Activated naive CD4-positive, alpha-beta T cell treated with anti-CD3 and anti-CD28 coated beads for 36 hours (primary cell): ENCODE measurements at regions not wholly inside any gene's neighbourhood (a gene's known extent, or its start where the extent isn't known, plus 50 kb on each side); places are given as distances from the start of the nearest gene placed in this dataset.

Experiments used
- CTCF ChIA-PET: fragments of 350-600 bp; sonication (Branson Sonifier 250); formaldehyde crosslinking; loops from one replicate; lab custom pipeline; 2021; ENCODE audit warnings: antibody characterized with exemption; lab: Charles Lee
- DNase-seq: peaks from one replicate; pipeline ENCODE4 v3.0.0-alpha.2; 2020
- H3K27ac Mint-ChIP-seq: one replicate; pipeline ENCODE4 v1.8.0; 2021; ENCODE audit warnings: mild to moderate bottlenecking, mixed read lengths
- H3K27me3 Mint-ChIP-seq: one replicate; pipeline ENCODE4 v1.8.0; 2021; ENCODE audit warnings: low read depth, mixed read lengths
- H3K36me3 Mint-ChIP-seq: one replicate; pipeline ENCODE4 v1.8.0; 2021; ENCODE audit warnings: low read depth, mixed read lengths
- H3K4me1 Mint-ChIP-seq: one replicate; pipeline ENCODE4 v1.8.0; 2021; ENCODE audit warnings: low read depth, mixed read lengths
- H3K4me3 Mint-ChIP-seq: one replicate; pipeline ENCODE4 v1.8.0; 2021; ENCODE audit warnings: mild to moderate bottlenecking, moderate library complexity, mixed read lengths
- H3K9me3 Mint-ChIP-seq: one replicate; pipeline ENCODE4 v1.8.0; 2021; ENCODE audit warnings: mixed read lengths
- intact Hi-C: fragments of 100-400 bp; cut with micrococcal nuclease; formaldehyde crosslinking; loops from one replicate; pipeline ENCODE4 v1.15.1; 2023

DNA sequence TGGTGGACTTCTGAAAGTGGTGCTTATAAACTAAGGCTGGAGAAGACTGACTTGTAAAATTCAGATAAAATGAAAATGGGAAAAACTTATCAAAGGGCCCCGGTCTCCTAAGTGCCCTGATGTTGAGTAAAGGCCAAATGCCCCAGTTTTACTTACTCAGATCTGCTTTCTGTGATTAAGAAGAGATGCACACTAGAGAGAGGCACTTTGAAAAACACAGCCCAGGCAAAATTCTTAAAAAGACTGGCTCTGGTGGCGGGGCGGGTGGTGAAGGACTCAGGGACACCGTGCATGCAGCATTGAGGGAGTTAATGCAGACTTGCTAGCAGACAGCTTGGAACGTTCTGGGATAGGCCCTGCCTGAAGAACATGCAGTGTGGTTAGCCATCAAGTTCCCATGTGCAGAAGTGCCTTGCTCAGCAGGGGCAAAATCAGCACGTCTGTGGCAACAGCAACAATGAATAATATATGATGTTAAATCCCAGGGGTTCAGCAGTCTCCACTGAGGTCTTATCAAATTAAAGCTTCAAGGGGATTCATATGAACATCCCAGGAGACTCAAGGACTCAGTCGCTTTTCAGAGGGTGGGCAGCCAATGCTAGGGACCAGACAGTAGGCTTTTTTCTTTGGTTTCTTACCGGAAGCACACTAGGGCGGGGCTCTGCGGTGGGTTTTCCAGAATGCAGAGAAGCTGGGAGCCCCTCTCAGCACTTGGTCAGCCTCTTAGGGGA, 105.0 kb downstream of the DAD1 start:
- CTCF ChIA-PET = no interaction called here
- H3K36me3 Mint-ChIP-seq = peaks cover 61% of the 10 kb centered on the region
- intact Hi-C loops = no loop called here
- H3K27ac Mint-ChIP-seq = peak overlapping the region; percentile 98
- peak overlapping the region; percentile 87 for H3K4me3 Mint-ChIP-seq
- H3K27me3 Mint-ChIP-seq = no peaks in the 10 kb centered on the region
- DNase-seq = peak; percentile 36
- H3K9me3 Mint-ChIP-seq = no peaks in the 10 kb centered on the region
- no peaks in the 10 kb centered on the region for H3K4me1 Mint-ChIP-seq

- intact Hi-C loops = no loop called here
- Mint-ChIP-seq H3K27ac (peak overlapping the region; percentile 98), H3K36me3 (peaks cover 54% of the 10 kb centered on the region), H3K4me1 (no peaks in the 10 kb centered on the region), H3K27me3 (no peaks in the 10 kb centered on the region), H3K4me3 (peak overlapping the region; percentile 87), H3K9me3 (no peaks in the 10 kb centered on the region)
- no peak for DNase-seq
- CTCF ChIA-PET = no interaction called here
Observed at GRCh38 chr14:22482782-22483553, 106.1 kb downstream of the DAD1 start.

DNA sequence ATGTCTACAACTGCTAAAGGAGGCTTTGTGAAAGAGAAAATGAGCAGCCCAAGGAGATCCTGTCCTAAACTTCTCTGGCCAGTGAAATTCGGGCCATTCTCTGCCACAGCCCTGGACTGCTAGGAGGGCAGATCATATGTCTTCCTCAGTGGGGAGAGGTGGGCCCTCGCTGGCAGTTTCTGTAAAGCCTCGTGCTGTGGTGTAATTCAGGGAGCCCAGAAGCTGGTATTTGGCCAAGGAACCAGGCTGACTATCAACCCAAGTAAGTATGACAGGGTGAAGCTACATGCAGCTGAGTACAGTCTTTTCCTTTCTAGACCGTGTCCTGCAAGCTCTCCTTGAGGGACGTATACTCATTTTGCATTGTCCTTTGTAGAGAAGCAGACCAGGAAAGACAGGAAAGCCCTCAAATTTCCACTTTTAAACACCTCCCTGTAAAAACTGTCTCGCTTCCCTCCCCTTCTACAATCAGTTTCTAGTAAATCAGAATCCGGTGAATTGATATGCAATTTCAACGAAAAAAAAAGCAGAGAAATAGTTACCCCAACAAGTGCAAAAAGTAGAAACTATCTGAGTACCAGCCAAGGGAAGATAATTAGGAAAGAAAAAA, 106.8 kb downstream of the DAD1 start:
- Mint-ChIP-seq H3K9me3 (no peaks in the 10 kb centered on the region), H3K4me3 (peak overlapping the region; percentile 70), H3K36me3 (peaks cover 48% of the 10 kb centered on the region), H3K27ac (peak overlapping the region; percentile 92), H3K4me1 (no peaks in the 10 kb centered on the region), H3K27me3 (no peaks in the 10 kb centered on the region)
- DNase-seq = no peak
- intact Hi-C loops = no loop called here
- CTCF ChIA-PET = no interaction called here

DNA sequence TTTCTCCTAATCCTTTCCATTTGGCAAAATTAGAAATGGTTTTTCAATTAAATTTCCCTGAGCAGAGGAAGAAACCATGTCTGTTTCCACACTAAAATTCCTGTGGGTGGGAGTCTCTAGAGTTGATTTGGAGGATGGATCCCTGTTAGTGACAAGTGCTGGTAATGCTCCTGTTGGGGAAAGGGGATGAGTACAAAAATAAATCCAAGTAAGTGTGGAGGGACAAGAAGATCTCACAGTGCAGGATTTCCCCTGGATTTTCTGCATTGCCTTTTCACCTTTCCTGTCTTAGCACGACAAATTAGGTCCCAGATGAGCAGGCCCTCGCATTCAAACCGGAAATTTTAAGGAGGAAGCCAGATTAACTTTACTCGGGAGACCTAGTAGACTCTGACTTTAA, 107.5 kb downstream of the DAD1 start:
- Mint-ChIP-seq H3K4me3 (peak overlapping the region; percentile 70), H3K9me3 (no peaks in the 10 kb centered on the region), H3K27me3 (no peaks in the 10 kb centered on the region), H3K4me1 (no peaks in the 10 kb centered on the region), H3K36me3 (peaks cover 41% of the 10 kb centered on the region), H3K27ac (peak overlapping the region; percentile 92)
- DNase-seq = no peak
- CTCF ChIA-PET = no interaction called here
- intact Hi-C loops = no loop called here

DNA sequence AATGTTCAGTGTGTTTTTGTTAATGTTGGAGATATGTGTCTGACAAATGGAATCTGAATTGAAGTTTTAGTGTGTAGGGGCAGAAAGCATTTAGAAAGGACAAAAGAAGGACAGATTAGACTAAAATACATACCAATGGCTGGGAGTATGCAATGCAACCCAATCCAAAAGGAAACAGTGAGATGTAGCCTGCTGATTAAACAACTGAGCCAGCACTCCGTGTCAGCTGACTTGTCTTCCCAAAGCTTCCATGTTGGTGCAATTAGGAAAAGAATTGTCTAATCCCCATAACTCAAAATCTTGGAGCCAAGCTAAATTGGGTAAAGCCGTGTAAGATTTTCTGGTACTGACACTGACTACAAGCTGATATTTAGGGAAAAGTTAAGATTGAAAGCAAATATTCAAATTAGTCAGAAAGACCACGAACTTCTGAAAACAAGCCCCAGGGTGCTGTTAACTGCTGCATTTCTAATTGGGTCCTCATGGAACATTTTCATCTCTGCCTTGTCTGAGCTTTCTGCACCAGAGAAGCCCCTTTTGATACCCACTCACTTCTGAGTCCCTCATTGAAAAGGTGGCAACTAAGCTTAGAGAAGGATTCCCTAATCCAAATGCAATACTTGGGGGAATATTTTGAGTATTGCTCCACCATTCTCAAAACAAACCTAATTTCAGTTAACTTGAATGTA, 109.1 kb downstream of the DAD1 start:
- Mint-ChIP-seq H3K36me3 (peaks cover 33% of the 10 kb centered on the region), H3K27me3 (no peaks in the 10 kb centered on the region), H3K27ac (peak overlapping the region; percentile 92), H3K4me3 (peak overlapping the region; percentile 62), H3K9me3 (no peaks in the 10 kb centered on the region), H3K4me1 (no peaks in the 10 kb centered on the region)
- DNase-seq = no peak
- CTCF ChIA-PET = interaction anchor here (0.6 kb wide), 1 partner anchor 504 kb away, joined by 3 read pairs; no protein-coding TSS in a partner anchor
- intact Hi-C loops = no loop called here

DNA sequence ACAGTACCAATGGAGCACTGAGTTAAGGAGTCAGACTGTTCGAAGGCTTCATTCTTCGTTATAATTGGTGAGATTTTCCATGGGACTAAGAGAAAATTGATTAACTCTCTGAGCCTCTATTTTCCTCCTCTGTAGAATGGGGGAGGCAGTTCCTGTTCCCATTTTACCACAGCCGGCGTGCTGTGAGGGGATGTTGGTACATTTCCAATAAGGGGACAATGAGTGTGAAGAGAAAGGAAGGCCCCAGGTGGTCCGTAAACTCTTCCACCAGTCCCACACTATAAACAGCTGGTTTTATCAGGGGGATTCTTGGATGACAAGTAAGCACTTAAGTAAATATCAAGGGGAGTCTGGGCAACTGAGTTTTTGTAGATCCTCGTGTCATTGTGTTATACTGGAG, 109.9 kb downstream of the DAD1 start:
- H3K27me3 Mint-ChIP-seq = no peaks in the 10 kb centered on the region
- peaks cover 29% of the 10 kb centered on the region for H3K36me3 Mint-ChIP-seq
- CTCF ChIA-PET = interaction anchor here (0.6 kb wide), 1 partner anchor 503 kb away, joined by 3 read pairs; no protein-coding TSS in a partner anchor
- no peaks in the 10 kb centered on the region for H3K9me3 Mint-ChIP-seq
- H3K27ac Mint-ChIP-seq = peak overlapping the region; percentile 92
- no peak for DNase-seq
- intact Hi-C loops = no loop called here
- peak overlapping the region; percentile 62 for H3K4me3 Mint-ChIP-seq
- H3K4me1 Mint-ChIP-seq = no peaks in the 10 kb centered on the region

- CTCF ChIA-PET = no interaction called here
- H3K4me1 Mint-ChIP-seq = no peaks in the 10 kb centered on the region
- H3K9me3 Mint-ChIP-seq = no peaks in the 10 kb centered on the region
- no peaks in the 10 kb centered on the region for H3K27me3 Mint-ChIP-seq
- intact Hi-C loops = no loop called here
- no peak for DNase-seq
- H3K4me3 Mint-ChIP-seq = peak overlapping the region; percentile 62
- peak overlapping the region; percentile 92 for H3K27ac Mint-ChIP-seq
- H3K36me3 Mint-ChIP-seq = peaks cover 24% of the 10 kb centered on the region
Observed at GRCh38 chr14:22478670-22479069, 110.4 kb downstream of the DAD1 start.

GRCh38 chr14:22478247-22478646, 110.8 kb downstream of the DAD1 start:
- H3K4me1 Mint-ChIP-seq = no peaks in the 10 kb centered on the region
- no peaks in the 10 kb centered on the region for H3K9me3 Mint-ChIP-seq
- no peaks in the 10 kb centered on the region for H3K27me3 Mint-ChIP-seq
- intact Hi-C loops = no loop called here
- no peak overlapping the region for H3K27ac Mint-ChIP-seq
- CTCF ChIA-PET = no interaction called here
- no peak overlapping the region for H3K4me3 Mint-ChIP-seq
- peaks cover 20% of the 10 kb centered on the region for H3K36me3 Mint-ChIP-seq
- no peak for DNase-seq

GRCh38 chr14:22477569-22478194, 111.3 kb downstream of the DAD1 start:
- Mint-ChIP-seq H3K4me3 (peak overlapping the region; percentile 27), H3K27me3 (no peaks in the 10 kb centered on the region), H3K27ac (peak overlapping the region; percentile 74), H3K4me1 (no peaks in the 10 kb centered on the region), H3K36me3 (peaks cover 20% of the 10 kb centered on the region), H3K9me3 (no peaks in the 10 kb centered on the region)
- CTCF ChIA-PET = no interaction called here
- no peak for DNase-seq
- intact Hi-C loops = no loop called here

DNA sequence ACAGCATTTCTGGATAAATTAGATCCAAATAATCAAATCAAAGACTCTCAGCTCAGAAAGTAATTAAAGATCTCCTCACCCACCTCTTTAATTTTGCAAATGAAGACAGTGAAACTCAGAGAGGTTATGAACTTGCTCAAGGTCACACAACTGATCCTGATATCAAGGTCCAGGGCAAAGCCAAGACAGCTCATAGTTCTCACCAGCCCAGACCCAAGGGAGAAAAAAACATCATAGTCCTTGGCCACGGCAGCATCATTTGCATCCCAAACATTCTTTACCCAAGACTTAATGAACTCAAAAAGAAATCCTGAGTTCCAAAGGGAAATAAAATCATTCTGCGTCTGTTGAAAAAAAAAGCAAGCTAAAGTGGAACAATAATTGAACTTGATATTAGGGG, 112.1 kb downstream of the DAD1 start:
- Mint-ChIP-seq H3K27me3 (no peaks in the 10 kb centered on the region), H3K27ac (peak overlapping the region; percentile 74), H3K4me3 (peak overlapping the region; percentile 27), H3K4me1 (no peaks in the 10 kb centered on the region), H3K36me3 (peaks cover 14% of the 10 kb centered on the region), H3K9me3 (no peaks in the 10 kb centered on the region)
- CTCF ChIA-PET = no interaction called here
- intact Hi-C loops = no loop called here
- no peak for DNase-seq

- intact Hi-C loops = no loop called here
- Mint-ChIP-seq H3K27me3 (no peaks in the 10 kb centered on the region), H3K4me1 (no peaks in the 10 kb centered on the region), H3K9me3 (no peaks in the 10 kb centered on the region), H3K36me3 (peaks cover 8% of the 10 kb centered on the region), H3K27ac (peak overlapping the region; percentile 71), H3K4me3 (peak overlapping the region; percentile 21)
- DNase-seq = no peak
- CTCF ChIA-PET = no interaction called here
Observed at GRCh38 chr14:22476005-22476751, 112.8 kb downstream of the DAD1 start.
